HG03469 (cell line): ENCODE measurements at regions not wholly inside any gene's neighbourhood (a gene's known extent, or its start where the extent isn't known, plus 50 kb on each side); places are given as distances from the start of the nearest gene placed in this dataset.
"Not testable (repeated sequence)": the region's sequence is repeated elsewhere in the genome, so short reads cannot be mapped to it uniquely, and the experiment has no call there.

ENCODE experiments used
- ATAC-seq: cut with Tn5 transposase; IDR thresholded peaks from one replicate; pipeline ENCODE4 v1.9.1; 2021; ENCODE audit warnings: mild to moderate bottlenecking, moderate library complexity, moderate number of reproducible peaks; ENCODE audit not compliant: unreplicated experiment

GRCh38 chr12:107826276-107826675 is 51.8 kb downstream of the ASCL4 start:
- ATAC-seq: no peak

DNA sequence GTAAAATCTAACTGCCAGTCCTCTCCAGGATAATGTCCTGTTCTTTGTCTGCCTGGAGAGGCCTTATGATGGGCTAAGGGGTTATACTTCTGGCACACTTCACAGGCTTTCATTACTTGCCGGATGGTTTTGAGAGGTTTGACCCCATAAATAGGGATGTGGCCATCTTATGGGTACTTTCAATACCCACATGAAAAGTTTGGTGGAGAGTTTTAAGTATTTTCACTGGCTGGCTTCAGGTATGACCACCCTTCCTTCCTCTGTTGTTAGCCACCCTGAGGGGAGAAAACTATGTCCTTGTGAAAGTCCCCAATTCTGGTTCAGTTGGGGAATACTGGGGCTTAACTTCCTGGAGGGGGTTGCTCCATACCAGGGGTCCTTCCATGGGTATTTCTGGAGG is 54.8 kb downstream of the ASCL4 start:
- ATAC-seq: no peak

DNA sequence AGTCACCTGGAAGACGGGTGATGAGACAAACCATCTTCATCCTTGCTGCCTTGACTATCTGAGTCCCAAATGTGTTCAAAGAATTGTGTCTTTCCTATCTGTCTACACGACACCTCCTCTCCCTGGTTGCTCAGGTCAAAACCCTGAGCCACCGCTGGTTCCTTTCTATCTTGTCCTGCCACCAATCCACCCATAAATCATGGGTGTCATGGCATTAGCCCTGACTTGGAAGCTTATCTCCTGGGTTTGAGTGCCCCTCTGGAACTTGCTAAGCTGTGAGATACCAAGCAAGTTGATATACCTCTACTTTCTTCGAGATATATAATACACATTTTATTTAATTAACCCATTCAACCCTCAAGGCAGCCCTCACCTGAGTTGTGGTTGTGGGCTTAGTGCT is 57.9 kb downstream of the ASCL4 start:
- no peak for ATAC-seq

DNA sequence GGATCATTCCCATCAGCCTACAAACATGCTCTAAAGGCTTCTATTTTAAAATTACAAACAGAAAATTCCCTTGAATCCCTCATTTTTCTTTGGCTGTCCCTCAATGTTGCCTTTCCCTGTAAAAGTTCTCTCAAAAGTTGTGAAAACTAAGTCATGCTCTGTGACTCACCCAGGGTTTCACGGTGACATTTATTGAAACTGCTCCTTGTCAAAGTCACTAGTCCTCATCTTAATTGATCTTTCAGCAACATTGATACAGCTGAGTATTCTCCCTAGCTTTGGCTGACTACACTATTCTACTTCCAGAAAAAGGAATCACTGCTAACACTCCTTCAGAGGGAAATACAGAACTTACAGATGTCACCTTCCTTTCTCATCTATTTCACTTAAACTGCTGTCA is 65.7 kb downstream of the ASCL4 start:
- no peak for ATAC-seq

DNA sequence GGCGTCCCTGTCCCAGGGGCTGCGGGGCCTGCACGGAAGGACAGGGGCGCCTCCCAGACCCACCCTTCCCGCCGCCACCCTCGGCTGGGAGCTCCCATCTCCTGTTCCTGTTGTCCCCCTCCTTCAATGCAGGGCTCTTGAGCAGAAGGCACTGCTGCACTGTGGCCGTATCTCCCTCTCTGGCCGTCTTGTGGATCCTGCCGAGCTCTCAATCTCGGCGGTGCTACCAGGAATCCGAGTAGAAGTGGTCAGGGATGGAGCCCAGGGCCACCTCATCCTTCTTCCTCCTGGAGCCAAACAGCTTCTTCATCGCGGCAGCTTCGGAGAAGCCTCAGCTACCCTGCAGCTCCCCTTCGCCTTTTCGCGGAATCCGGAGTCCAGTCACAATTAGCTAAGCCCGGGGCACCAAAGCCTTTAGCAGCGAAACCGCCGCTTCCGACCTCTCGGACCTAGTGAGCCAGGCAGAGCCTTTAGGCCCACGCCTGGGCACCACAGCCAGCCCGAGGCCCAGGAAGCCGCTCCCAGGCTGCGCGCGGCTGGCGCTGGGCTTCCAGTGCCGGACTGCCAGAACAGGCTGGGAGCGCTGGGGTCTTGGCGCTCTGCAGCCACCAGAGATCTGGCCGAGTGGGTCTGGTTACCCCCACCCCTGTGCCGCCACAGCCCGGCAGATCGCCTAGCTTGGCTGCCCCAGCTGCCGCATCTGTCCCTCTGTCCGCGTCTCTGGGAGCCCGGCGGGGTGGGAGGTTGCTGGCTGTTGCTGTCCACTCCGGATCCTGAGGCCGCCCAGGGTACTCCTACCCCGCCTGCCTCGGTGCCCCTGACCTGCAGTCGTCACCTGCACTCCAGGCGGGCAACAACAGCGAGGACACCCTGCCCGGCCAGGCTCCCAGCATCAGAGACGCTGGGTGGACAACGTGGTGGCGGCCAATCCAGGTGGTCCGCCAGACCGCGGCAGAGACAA is 69.1 kb downstream of the ASCL4 start:
- ATAC-seq: no peak

DNA sequence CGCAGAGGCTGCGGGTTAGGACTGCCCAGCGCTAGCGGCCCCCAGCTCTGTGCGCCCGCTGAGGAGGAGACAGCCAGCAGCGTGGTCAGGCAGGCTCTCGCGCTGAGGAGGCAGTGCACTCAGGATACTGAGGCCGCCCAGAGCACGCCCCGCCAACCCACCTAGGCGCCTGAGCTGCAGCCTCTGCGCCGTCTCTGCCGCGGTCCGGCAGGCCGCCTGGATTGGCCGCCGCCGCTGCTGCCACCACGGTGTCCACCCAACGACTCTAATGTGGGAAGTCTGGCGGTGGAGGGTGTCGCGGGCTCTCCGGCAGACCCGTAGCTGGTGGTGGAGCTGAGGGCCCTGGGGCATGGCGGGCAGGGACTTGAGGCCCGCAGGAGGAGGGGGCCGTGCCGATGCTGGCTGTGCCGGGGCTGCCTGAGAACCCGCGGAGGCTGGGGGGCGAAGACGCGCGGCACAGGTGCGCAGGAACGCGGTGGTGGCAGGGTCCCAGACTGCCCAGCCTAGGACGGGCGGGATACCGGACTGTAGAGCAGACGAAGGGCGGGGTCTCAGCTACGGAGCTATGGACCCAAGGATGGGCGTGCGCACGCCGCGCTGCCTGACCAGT is 69.9 kb downstream of the ASCL4 start:
- no peak for ATAC-seq

- ATAC-seq: no peak
Observed at GRCh38 chr12:107845226-107845979, 70.9 kb downstream of the ASCL4 start.

DNA sequence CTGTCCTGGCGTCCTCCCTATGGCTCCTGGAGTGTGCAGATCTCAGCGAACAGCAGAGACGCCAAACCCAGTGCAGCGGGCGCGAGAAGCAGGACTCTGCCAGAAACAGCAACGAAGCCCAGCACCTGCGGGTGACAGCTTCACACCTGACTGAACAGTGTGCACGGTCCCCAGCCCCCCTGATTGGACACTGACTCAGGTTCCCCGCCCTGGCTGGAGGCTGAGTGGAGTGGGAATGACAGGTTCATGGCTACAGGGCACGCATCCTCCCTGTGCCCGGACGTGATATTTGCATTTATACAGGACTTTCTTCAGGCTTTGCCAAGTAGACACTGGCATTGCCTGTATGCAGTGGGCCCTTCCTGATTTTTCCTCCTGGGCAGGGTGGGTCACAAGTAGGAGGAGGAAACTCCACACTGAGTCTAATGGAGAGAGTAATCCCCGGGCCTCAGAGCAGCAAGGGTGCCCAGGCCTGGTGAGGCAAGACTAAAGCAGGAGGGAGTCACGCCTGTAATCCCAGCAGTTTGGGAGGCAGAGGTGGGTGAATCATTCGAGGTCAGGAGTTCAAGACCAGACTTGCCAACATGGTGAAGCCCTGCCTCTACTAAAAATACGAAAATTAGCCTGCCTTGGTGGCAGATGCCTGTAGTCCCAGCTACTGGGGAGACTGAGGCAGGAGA is 71.6 kb downstream of the ASCL4 start:
- no peak for ATAC-seq

- no peak for ATAC-seq
Observed at GRCh38 chr12:107847430-107847829, 72.9 kb downstream of the ASCL4 start.

GRCh38 chr12:107847830-107848229 is 73.3 kb downstream of the ASCL4 start:
- ATAC-seq: no peak

DNA sequence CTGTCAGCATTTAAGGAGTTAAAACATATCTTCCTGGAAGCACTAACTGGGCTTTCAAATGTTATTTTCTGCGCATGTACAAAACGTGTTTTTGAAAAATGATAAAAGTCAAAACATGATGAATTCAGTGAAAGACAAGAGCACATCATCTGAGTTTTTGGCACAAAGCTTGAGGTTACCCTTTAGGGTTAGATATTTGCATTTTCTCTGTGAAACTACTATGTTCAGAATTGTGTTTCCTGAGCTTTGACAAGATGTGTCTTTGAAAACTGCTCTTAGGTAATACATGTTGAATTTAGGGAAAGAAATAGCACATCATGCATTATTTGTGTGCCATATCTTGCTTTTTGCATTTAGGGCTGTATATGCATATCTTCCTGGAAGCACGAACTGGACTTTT is 79.0 kb downstream of the ASCL4 start:
- ATAC-seq: no peak

DNA sequence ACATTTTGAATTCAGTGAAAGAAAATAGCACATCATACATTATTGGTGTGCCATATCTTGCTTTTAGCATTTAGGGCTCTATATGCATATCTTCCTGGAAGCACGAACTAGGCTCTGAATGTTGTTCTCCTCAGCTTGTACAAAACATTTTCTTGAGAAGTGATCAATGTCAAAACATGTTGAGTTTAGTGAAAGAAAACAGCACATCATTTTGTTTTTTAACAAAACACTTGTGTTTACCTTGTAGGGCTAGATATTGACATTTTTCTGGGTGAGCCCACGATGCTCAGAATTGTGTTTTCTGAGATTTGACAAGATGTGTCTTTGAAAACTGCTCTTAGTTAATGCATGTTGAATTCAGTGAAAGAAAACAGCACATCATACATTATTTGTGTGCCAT is 81.0 kb downstream of the ASCL4 start:
- ATAC-seq: no peak

GRCh38 chr12:107856096-107856495 is 81.6 kb downstream of the ASCL4 start:
- no peak for ATAC-seq

GRCh38 chr12:107857191-107857590 is 82.7 kb downstream of the ASCL4 start:
- ATAC-seq: no peak

- no peak for ATAC-seq
Observed at GRCh38 chr12:107859367-107859766, 84.9 kb downstream of the ASCL4 start.

DNA sequence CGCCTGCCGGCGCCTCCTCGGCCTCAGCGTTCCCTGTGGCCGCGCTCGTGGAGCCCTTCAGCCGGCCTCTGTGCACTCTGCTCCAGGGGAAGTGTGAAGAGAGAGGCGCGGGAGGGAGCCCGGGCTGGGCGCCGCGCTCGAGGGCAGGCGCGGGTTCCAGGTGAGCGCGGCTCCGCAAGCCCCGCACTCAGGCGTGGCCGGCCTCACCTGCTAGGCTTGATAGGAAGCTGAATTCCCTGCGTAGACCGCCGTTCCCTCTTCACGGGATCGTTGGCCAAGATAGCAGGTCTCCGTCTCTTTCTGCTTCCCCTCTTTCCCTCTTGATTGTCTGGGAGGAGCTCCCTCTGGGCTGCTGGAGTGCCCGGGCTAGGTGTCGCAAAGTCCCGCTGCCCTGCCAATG is 89.7 kb downstream of the ASCL4 start:
- no peak for ATAC-seq

GRCh38 chr12:107864727-107865126 is 90.2 kb downstream of the ASCL4 start:
- not testable (repeated sequence) for ATAC-seq

GRCh38 chr12:107873223-107873622 is 98.7 kb downstream of the ASCL4 start:
- no peak for ATAC-seq

GRCh38 chr12:107875786-107876185 is 101.3 kb downstream of the ASCL4 start:
- ATAC-seq: no peak

GRCh38 chr12:107884769-107885694 is 110.5 kb downstream of the ASCL4 start:
- ATAC-seq: no peak
